HG03280 (cell line): ENCODE measurements at regions not wholly inside any gene's neighbourhood (a gene's known extent, or its start where the extent isn't known, plus 50 kb on each side); places are given as distances from the start of the nearest gene placed in this dataset.
"Not testable (repeated sequence)": the region's sequence is repeated elsewhere in the genome, so short reads cannot be mapped to it uniquely, and the experiment has no call there.

Experiments used
- ATAC-seq: cut with Tn5 transposase; IDR thresholded peaks from one replicate; pipeline ENCODE4 v1.9.1; 2021; ENCODE audit warnings: mild to moderate bottlenecking, moderate library complexity; ENCODE audit not compliant: unreplicated experiment

DNA sequence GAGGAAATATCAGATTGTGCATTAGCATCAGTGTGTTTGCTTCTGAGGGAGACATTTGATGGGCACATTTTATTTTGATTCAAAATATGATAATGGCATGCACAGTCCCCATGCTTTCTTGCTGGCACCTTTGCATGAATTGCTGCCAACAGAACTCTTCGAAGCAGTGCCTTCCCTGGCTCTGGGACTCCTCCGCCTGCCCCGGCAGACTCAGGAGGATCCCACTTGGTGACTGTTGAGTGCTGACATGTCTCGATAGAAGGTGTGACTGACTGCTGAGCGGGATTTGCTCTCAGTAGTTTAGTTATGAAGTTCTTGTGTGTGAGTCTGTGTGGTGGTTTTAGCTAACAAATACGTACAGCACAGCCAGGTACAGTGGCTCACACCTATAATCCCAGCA is 239.7 kb downstream of the FGF9 start:
- no peak for ATAC-seq

- ATAC-seq = no peak
Observed at GRCh38 chr13:21911646-21912298, 240.9 kb downstream of the FGF9 start.

GRCh38 chr13:21913010-21913409 is 242.1 kb downstream of the FGF9 start:
- no peak for ATAC-seq

- no peak for ATAC-seq
Observed at GRCh38 chr13:21917086-21918015, 246.5 kb downstream of the FGF9 start.

GRCh38 chr13:21920802-21921201 is 249.9 kb downstream of the FGF9 start:
- ATAC-seq = not testable (repeated sequence)

GRCh38 chr13:21924958-21925357 is 254.1 kb downstream of the FGF9 start:
- no peak for ATAC-seq

DNA sequence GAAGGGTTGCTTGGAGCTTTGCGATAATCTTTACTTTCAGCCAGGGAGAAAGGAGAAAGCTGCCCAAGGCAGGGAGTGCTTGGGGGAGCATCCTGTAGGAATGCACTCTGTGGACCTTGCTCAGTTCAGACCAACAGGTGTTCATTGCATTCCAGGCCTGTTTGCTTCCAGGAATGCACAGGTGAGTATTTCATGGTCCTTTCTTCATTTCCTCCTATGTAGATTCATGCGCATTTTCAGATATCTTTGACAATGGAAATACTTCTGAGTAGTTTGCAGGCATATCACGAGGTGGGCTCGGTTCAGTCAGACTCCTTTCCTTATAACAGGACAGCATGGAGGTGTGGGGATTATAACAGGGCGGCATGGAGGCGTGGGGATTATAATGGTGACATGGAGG is 254.8 kb downstream of the FGF9 start:
- no peak for ATAC-seq

GRCh38 chr13:21929400-21929799 is 258.5 kb downstream of the FGF9 start:
- ATAC-seq = no peak

DNA sequence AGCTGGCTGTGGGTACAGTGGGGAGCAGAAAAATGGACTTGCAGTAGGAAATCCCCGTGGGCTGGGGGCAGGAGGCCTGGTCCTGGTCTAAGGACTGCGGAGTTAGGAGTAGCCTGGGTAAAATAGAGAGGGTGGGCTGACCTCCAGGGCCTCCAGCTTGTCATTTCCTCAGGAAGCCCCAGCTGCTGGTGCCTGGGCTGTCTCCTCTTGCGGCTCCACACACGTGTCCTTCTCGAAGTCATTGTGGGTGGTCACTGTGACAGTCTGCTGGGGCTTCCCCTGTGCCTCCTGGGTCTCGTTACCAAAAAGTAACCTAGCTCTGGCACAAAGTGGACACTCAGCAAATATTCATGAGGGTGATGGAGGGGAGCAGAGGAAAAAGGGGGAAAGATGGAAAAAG is 259.7 kb downstream of the FGF9 start:
- ATAC-seq = no peak

- ATAC-seq = no peak
Observed at GRCh38 chr13:21932578-21932977, 261.7 kb downstream of the FGF9 start.

- no peak for ATAC-seq
Observed at GRCh38 chr13:21932996-21933395, 262.1 kb downstream of the FGF9 start.

- no peak for ATAC-seq
Observed at GRCh38 chr13:21934284-21934683, 263.4 kb downstream of the FGF9 start.

DNA sequence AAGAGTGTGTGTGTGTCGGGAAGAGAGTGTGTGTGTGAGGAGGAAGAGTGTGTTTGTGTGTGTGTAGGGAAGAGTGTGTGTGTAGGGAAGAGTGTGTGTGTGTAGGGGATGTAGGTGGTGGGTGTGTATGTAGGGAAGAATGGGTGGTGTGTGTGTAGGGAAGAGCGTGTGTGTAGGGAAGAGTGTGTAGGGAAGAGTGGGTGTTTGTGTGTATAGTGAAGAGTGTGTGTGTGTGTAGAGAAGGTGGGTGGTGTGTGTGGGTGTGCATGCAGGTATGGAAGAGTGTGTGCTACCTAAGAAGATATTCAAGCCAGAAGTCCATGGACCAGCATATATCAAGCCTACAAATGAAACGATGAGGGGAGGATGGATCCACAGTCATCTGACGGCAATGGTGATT is 265.8 kb downstream of the FGF9 start:
- no peak for ATAC-seq

GRCh38 chr13:21938168-21938567 is 267.3 kb downstream of the FGF9 start:
- ATAC-seq = no peak

DNA sequence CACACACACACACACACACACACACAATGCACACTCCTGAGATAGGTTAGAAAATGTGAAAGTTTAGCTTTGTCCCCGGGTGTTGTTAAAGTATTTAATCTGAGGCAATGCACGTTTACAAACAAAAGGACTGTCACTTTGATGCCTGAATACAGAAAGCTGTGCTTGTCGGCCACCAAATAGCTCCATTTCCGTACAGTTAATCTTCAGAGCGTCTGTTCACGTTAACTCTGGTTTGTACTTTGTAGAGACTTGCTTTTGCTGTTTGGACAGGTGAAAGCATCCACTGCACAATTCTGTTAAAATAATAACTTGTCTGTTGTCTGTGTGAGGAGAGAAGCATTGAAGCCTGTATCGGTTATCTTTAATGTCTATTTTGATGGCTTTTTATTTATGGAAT is 267.8 kb downstream of the FGF9 start:
- ATAC-seq = no peak

GRCh38 chr13:21942061-21942460 is 271.2 kb downstream of the FGF9 start:
- no peak for ATAC-seq

GRCh38 chr13:21944610-21945009 is 273.7 kb downstream of the FGF9 start:
- no peak for ATAC-seq

GRCh38 chr13:21945195-21945594 is 274.3 kb downstream of the FGF9 start:
- no peak for ATAC-seq

DNA sequence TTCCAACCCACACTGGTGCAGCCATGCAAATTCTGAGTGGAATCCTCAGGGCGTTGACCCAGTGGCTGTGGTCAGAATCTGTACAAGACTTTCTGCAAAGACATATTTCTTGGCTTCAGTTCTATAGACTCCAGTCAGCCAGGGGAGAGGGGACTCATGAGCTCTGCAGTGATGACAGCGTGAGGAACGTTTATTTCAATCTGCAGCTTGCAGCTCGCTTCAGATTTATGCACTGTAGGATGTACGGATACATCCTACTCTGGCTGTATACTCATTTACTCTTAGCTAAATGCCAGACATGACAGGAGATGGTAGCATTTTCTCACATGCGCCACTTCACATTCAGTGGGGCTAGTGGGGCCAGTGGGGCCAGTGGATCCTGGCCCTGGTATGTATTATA is 276.1 kb downstream of the FGF9 start:
- ATAC-seq = no peak

DNA sequence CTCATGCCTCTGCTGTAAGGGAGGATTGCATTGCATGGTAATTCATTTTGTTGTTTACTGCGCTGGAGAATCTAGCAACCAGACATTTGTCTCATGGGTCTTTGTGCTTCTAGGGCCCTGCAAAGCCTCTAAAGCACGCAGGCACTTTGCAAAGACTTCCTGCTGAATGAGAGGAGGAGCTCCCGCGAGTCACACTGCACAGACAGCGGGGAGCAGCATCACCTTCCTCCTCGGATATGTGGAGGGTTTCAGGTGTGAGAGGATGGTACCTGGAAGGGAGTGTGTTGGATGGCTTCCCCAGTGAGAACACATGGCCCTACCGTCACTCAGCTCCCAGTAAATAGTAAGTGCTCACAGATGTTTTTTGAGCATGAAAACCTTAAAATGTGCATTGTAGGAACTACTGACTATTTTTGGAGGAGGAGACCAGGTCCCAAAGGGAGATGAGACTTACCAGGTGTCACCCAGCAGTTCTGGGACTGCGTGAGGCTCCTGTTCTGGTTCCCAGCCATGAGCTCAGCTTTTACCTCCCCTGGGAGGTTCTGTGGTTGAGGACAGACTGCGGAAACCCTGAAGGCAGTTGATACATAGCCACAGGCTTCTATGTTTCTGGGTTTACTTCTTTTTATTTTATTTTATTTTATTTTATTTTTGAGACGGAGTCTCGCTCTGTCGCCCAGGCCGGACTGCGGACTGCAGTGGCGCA is 278.0 kb downstream of the FGF9 start:
- no peak for ATAC-seq

DNA sequence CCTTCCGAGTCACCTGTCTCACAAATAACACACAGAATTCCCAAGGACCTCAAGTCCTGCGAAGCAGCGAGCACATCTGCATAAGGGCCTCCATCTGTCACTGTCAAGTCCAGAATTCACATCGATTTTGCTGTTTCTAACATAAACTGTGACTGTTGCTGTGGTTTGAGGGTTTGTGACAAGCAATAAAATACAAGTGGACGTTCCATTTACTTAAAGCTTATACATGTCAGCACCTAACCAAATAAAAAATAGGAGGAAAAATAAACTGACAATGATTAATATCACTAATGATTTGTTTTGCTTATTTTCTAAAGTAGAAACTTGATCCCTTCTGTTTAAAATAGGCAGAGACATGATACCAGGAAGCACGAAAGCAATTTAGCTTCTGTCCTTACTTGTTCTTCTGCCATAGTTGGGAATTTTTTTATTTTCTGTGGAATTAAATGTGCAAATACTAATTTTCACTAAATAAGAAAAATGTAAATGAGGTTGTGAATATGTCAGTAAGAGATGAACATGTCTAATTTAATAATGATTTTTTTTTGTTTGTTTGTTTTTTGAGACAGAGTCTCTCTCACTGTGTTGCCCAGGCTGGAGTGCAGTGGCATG is 279.1 kb downstream of the FGF9 start:
- ATAC-seq = no peak
